ENCODE measurements at regions not wholly inside any gene's neighbourhood (a gene's known extent, or its start where the extent isn't known, plus 50 kb on each side); places are given as distances from the start of the nearest gene placed in this dataset.

- no TSS peak for BruUV-seq (replicated peaks)
- TF ChIP-seq, protein P1, sequence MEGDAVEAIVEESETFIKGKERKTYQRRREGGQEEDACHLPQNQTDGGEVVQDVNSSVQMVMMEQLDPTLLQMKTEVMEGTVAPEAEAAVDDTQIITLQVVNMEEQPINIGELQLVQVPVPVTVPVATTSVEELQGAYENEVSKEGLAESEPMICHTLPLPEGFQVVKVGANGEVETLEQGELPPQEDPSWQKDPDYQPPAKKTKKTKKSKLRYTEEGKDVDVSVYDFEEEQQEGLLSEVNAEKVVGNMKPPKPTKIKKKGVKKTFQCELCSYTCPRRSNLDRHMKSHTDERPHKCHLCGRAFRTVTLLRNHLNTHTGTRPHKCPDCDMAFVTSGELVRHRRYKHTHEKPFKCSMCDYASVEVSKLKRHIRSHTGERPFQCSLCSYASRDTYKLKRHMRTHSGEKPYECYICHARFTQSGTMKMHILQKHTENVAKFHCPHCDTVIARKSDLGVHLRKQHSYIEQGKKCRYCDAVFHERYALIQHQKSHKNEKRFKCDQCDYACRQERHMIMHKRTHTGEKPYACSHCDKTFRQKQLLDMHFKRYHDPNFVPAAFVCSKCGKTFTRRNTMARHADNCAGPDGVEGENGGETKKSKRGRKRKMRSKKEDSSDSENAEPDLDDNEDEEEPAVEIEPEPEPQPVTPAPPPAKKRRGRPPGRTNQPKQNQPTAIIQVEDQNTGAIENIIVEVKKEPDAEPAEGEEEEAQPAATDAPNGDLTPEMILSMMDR (IDR thresholded peaks at IDR 0.05; ENCODE audit: unreplicated experiment): no peak
- DNase-seq (ENCODE audit: unreplicated experiment): no peak
- no peak overlapping the region for H3K27ac Mint-ChIP-seq (ENCODE audit: low read depth, unreplicated experiment)
- ChIA-PET CTCF (no interaction called here), POLR2A (no interaction called here)
- H3K4me1 Mint-ChIP-seq (ENCODE audit: insufficient read depth, unreplicated experiment): no peaks in the 10 kb centered on the region
- no peaks in the 10 kb centered on the region for H3K9me3 Mint-ChIP-seq (ENCODE audit: unreplicated experiment)
- no peaks in the 10 kb centered on the region for H3K27me3 Mint-ChIP-seq (ENCODE audit: insufficient read depth, unreplicated experiment)
- no peaks in the 10 kb centered on the region for H3K36me3 Mint-ChIP-seq (ENCODE audit: insufficient read depth, unreplicated experiment)
- no peak overlapping the region for H3K4me3 Mint-ChIP-seq (ENCODE audit: unreplicated experiment)
- intact Hi-C loops (cut with micrococcal nuclease): no loop called here
These were observed 165.9 kb upstream of the NDUFV2 start for GRCh38 chr18:8936619-8937018.

- no peaks in the 10 kb centered on the region for H3K27me3 Mint-ChIP-seq (ENCODE audit: insufficient read depth, unreplicated experiment)
- DNase-seq (ENCODE audit: unreplicated experiment): no peak
- no peaks in the 10 kb centered on the region for H3K4me1 Mint-ChIP-seq (ENCODE audit: insufficient read depth, unreplicated experiment)
- POLR2A ChIA-PET: no interaction called here
- no peak overlapping the region for H3K27ac Mint-ChIP-seq (ENCODE audit: low read depth, unreplicated experiment)
- CTCF ChIA-PET: no interaction called here
- H3K9me3 Mint-ChIP-seq (ENCODE audit: unreplicated experiment): no peaks in the 10 kb centered on the region
- TF ChIP-seq, protein P1 (IDR thresholded peaks at IDR 0.05; ENCODE audit: unreplicated experiment): no peak
- BruUV-seq (replicated peaks): no TSS peak
- no peaks in the 10 kb centered on the region for H3K36me3 Mint-ChIP-seq (ENCODE audit: insufficient read depth, unreplicated experiment)
- intact Hi-C loops (cut with micrococcal nuclease): no loop called here
- no peak overlapping the region for H3K4me3 Mint-ChIP-seq (ENCODE audit: unreplicated experiment)
These were observed 165.1 kb upstream of the NDUFV2 start for GRCh38 chr18:8937160-8938094.

DNA sequence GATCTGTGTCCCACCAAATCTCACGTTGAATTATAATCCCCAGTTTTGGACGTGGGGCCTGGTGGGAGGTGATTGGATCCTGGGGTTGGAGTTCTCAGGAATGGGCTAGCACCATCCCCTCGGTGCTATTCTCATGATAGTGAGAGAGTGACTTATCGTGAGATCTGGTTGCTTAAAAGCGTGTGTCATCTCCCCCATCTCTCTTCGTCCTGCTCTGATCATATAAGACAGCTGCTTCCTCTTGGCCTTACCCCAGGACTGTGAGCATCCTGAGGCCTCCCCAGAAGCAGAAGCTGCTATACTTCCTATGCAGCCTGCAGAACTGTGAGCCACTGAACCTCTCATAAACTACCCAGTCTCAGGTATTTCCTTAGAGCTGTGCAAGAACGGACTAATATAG is 163.7 kb upstream of the NDUFV2 start:
- Mint-ChIP-seq H3K36me3 (ENCODE audit: insufficient read depth, unreplicated experiment) (no peaks in the 10 kb centered on the region), H3K4me3 (ENCODE audit: unreplicated experiment) (no peak overlapping the region), H3K4me1 (ENCODE audit: insufficient read depth, unreplicated experiment) (peaks cover 2% of the 10 kb centered on the region), H3K27ac (ENCODE audit: low read depth, unreplicated experiment) (no peak overlapping the region), H3K9me3 (ENCODE audit: unreplicated experiment) (no peaks in the 10 kb centered on the region), H3K27me3 (ENCODE audit: insufficient read depth, unreplicated experiment) (no peaks in the 10 kb centered on the region)
- intact Hi-C loops (cut with micrococcal nuclease): no loop called here
- ChIA-PET CTCF (no interaction called here), POLR2A (interaction anchor here (0.7 kb wide), 1 partner anchor 106 kb away, joined by 3 read pairs; no protein-coding TSS in a partner anchor)
- no TSS peak for BruUV-seq (replicated peaks)
- TF ChIP-seq, protein P1 (IDR thresholded peaks at IDR 0.05; ENCODE audit: unreplicated experiment): no peak
- DNase-seq (ENCODE audit: unreplicated experiment): no peak

- POLR2A ChIA-PET: no interaction called here
- no peaks in the 10 kb centered on the region for H3K9me3 Mint-ChIP-seq (ENCODE audit: unreplicated experiment)
- peaks cover 11% of the 10 kb centered on the region for H3K4me1 Mint-ChIP-seq (ENCODE audit: insufficient read depth, unreplicated experiment)
- no peak for DNase-seq (ENCODE audit: unreplicated experiment)
- intact Hi-C loops (cut with micrococcal nuclease): no loop called here
- TF ChIP-seq, protein P1 (IDR thresholded peaks at IDR 0.05; ENCODE audit: unreplicated experiment): no peak
- H3K27me3 Mint-ChIP-seq (ENCODE audit: insufficient read depth, unreplicated experiment): no peaks in the 10 kb centered on the region
- no peak overlapping the region for H3K27ac Mint-ChIP-seq (ENCODE audit: low read depth, unreplicated experiment)
- H3K4me3 Mint-ChIP-seq (ENCODE audit: unreplicated experiment): no peak overlapping the region
- CTCF ChIA-PET: no interaction called here
- no TSS peak for BruUV-seq (replicated peaks)
- no peaks in the 10 kb centered on the region for H3K36me3 Mint-ChIP-seq (ENCODE audit: insufficient read depth, unreplicated experiment)
These were observed 160.2 kb upstream of the NDUFV2 start for GRCh38 chr18:8942021-8942908.

Data from MCF 10A (cell line).